ENCODE measurements at regions not wholly inside any gene's neighbourhood (a gene's known extent, or its start where the extent isn't known, plus 50 kb on each side); places are given as distances from the start of the nearest gene placed in this dataset.
"Not testable (repeated sequence)": the region's sequence is repeated elsewhere in the genome, so short reads cannot be mapped to it uniquely, and the experiment has no call there.

- H3K27ac ChIP-seq (ENCODE audit: low read depth, low read length) = no peak overlapping the region
- H3K9me2 ChIP-seq (replicated peaks; ENCODE audit: control insufficient read depth, low read length) = no peaks in the 10 kb centered on the region
- H3K79me2 ChIP-seq (ENCODE audit: control insufficient read depth, low read length) = no peaks in the 10 kb centered on the region
- H3K4me1 ChIP-seq (ENCODE audit: control insufficient read depth, low read length) = no peaks in the 10 kb centered on the region
- no peaks in the 10 kb centered on the region for H4K20me1 ChIP-seq (ENCODE audit: control insufficient read depth, insufficient read depth, low read depth, low read length)
- H3K9me3 ChIP-seq (ENCODE audit: control insufficient read depth, insufficient read depth, low read length) = no peaks in the 10 kb centered on the region
- no peaks in the 10 kb centered on the region for H3K27me3 ChIP-seq (ENCODE audit: control insufficient read depth, low read length)
- no peak overlapping the region for H3K4me3 ChIP-seq (ENCODE audit: low read length)
- TF ChIP-seq EZH2phosphoT487 (IDR thresholded peaks at IDR 0.05; ENCODE audit: borderline replicate concordance, low read length) = no peak
- TF ChIP-seq, protein P1, sequence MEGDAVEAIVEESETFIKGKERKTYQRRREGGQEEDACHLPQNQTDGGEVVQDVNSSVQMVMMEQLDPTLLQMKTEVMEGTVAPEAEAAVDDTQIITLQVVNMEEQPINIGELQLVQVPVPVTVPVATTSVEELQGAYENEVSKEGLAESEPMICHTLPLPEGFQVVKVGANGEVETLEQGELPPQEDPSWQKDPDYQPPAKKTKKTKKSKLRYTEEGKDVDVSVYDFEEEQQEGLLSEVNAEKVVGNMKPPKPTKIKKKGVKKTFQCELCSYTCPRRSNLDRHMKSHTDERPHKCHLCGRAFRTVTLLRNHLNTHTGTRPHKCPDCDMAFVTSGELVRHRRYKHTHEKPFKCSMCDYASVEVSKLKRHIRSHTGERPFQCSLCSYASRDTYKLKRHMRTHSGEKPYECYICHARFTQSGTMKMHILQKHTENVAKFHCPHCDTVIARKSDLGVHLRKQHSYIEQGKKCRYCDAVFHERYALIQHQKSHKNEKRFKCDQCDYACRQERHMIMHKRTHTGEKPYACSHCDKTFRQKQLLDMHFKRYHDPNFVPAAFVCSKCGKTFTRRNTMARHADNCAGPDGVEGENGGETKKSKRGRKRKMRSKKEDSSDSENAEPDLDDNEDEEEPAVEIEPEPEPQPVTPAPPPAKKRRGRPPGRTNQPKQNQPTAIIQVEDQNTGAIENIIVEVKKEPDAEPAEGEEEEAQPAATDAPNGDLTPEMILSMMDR (IDR thresholded peaks at IDR 0.05; ENCODE audit: low read depth, low read length, poor library complexity, severe bottlenecking) = no peak
- H3K4me2 ChIP-seq (ENCODE audit: low read length) = no peak overlapping the region
- no peaks in the 10 kb centered on the region; the same call in 1 of the 2 replicates for H3F3A ChIP-seq (ENCODE audit: control insufficient read depth, insufficient read depth)
- no peaks in the 10 kb centered on the region for H3K36me3 ChIP-seq (ENCODE audit: control insufficient read depth, low read length)
Observed at GRCh38 chr9:74041588-74041987, 455.5 kb upstream of the RORB start.

DNA sequence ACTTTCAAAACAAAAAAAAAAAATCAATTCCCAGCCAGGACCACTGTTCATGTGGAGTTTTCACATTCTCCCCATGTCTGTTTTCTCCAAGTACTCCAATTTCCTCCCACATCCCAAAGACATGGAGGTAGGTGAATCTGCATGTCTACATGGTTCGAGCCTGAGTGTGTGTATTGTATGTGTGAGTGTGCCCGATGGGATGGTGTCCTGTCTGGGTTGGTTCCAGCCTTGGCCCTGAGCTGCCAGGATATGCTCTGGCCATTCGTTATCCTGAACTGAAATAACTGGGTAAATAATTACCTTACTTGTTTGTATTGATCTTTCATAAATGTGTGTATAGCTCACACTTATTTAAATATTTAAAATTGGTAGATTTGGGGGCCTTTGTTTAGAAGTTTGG is 452.3 kb upstream of the RORB start:
- H3K36me3 ChIP-seq (ENCODE audit: control insufficient read depth, low read length) = no peaks in the 10 kb centered on the region
- no peaks in the 10 kb centered on the region for H3K79me2 ChIP-seq (ENCODE audit: control insufficient read depth, low read length)
- H3K27me3 ChIP-seq (ENCODE audit: control insufficient read depth, low read length) = no peaks in the 10 kb centered on the region
- H4K20me1 ChIP-seq (ENCODE audit: control insufficient read depth, insufficient read depth, low read depth, low read length) = no peaks in the 10 kb centered on the region
- H3K4me3 ChIP-seq (ENCODE audit: low read length) = no peak overlapping the region
- no peaks in the 10 kb centered on the region for H3K9me3 ChIP-seq (ENCODE audit: control insufficient read depth, insufficient read depth, low read length)
- H3F3A ChIP-seq (ENCODE audit: control insufficient read depth, insufficient read depth) = no peaks in the 10 kb centered on the region; the same call in 1 of the 2 replicates
- H3K4me1 ChIP-seq (ENCODE audit: control insufficient read depth, low read length) = no peaks in the 10 kb centered on the region
- H3K9me2 ChIP-seq (replicated peaks; ENCODE audit: control insufficient read depth, low read length) = no peaks in the 10 kb centered on the region
- H3K27ac ChIP-seq (ENCODE audit: low read depth, low read length) = no peak overlapping the region
- no peak for TF ChIP-seq EZH2phosphoT487 (IDR thresholded peaks at IDR 0.05; ENCODE audit: borderline replicate concordance, low read length)
- TF ChIP-seq, protein P1 (IDR thresholded peaks at IDR 0.05; ENCODE audit: low read depth, low read length, poor library complexity, severe bottlenecking) = no peak
- H3K4me2 ChIP-seq (ENCODE audit: low read length) = no peak overlapping the region

GRCh38 chr9:74056023-74056422 is 441.1 kb upstream of the RORB start:
- TF ChIP-seq, protein P1 (IDR thresholded peaks at IDR 0.05; ENCODE audit: low read depth, low read length, poor library complexity, severe bottlenecking) = no peak
- TF ChIP-seq EZH2phosphoT487 (IDR thresholded peaks at IDR 0.05; ENCODE audit: borderline replicate concordance, low read length) = no peak
- H3K9me2 ChIP-seq (replicated peaks; ENCODE audit: control insufficient read depth, low read length) = no peaks in the 10 kb centered on the region
- H3K36me3 ChIP-seq (ENCODE audit: control insufficient read depth, low read length) = no peaks in the 10 kb centered on the region
- no peak overlapping the region for H3K27ac ChIP-seq (ENCODE audit: low read depth, low read length)
- no peaks in the 10 kb centered on the region for H3K79me2 ChIP-seq (ENCODE audit: control insufficient read depth, low read length)
- no peaks in the 10 kb centered on the region for H3K27me3 ChIP-seq (ENCODE audit: control insufficient read depth, low read length)
- no peaks in the 10 kb centered on the region for H3K4me1 ChIP-seq (ENCODE audit: control insufficient read depth, low read length)
- H3K4me2 ChIP-seq (ENCODE audit: low read length) = no peak overlapping the region
- H3F3A ChIP-seq (ENCODE audit: control insufficient read depth, insufficient read depth) = no peaks in the 10 kb centered on the region
- H3K4me3 ChIP-seq (ENCODE audit: low read length) = no peak overlapping the region
- no peaks in the 10 kb centered on the region for H3K9me3 ChIP-seq (ENCODE audit: control insufficient read depth, insufficient read depth, low read length)
- H4K20me1 ChIP-seq (ENCODE audit: control insufficient read depth, insufficient read depth, low read depth, low read length) = no peaks in the 10 kb centered on the region

- not testable (repeated sequence) for H3K9me3 ChIP-seq (ENCODE audit: control insufficient read depth, insufficient read depth, low read length); H3K27me3 ChIP-seq (ENCODE audit: control insufficient read depth, low read length); H3F3A ChIP-seq (ENCODE audit: control insufficient read depth, insufficient read depth); H3K79me2 ChIP-seq (ENCODE audit: control insufficient read depth, low read length); H4K20me1 ChIP-seq (ENCODE audit: control insufficient read depth, insufficient read depth, low read depth, low read length); H3K4me1 ChIP-seq (ENCODE audit: control insufficient read depth, low read length); H3K36me3 ChIP-seq (ENCODE audit: control insufficient read depth, low read length); H3K9me2 ChIP-seq (replicated peaks; ENCODE audit: control insufficient read depth, low read length); H3K4me3 ChIP-seq (ENCODE audit: low read length); H3K27ac ChIP-seq (ENCODE audit: low read depth, low read length); H3K4me2 ChIP-seq (ENCODE audit: low read length)
Observed at GRCh38 chr9:74057051-74057450, 440.1 kb upstream of the RORB start.

All from DOHH2 (cell line).